K562 (cell line): ENCODE measurements at regions not wholly inside any gene's neighbourhood (a gene's known extent, or its start where the extent isn't known, plus 50 kb on each side); places are given as distances from the start of the nearest gene placed in this dataset.

Experiments
- ATAC-seq: fragments of 200-7000 bp; cut with Tn5 transposase; 3 replicates; pipeline ENCODE4 v1.9.1; 2020; ENCODE audit warnings: moderate library complexity
- BruUV-seq: library from RNA; stranded (reverse); fragments of 400-500 nt; replicated peaks from 2 replicates; lab custom pipeline; 2021; lab: Mats Ljungman, UMichigan
- CTCF ChIA-PET: fragments of 300-600 bp; formaldehyde crosslinking; extraction: SDS; loops from one replicate; lab custom pipeline; 2021; ENCODE audit warnings: low intra/inter-chr PET ratio; lab: Yijun Ruan, JAX
- POLR2A ChIA-PET: fragments of 300-600, 350-650 bp; sonication (Branson Sonifier 250); formaldehyde crosslinking; extraction: SDS; loops from one replicate; lab custom pipeline; 2021; ENCODE audit warnings: antibody characterized with exemption, inconsistent platforms; lab: Yijun Ruan, JAX
- DNase-seq, 4 experiments: peaks; one replicate each; pipeline versions ENCODE4 v3.0.0 to v3.0.0-alpha.2; 2011 to 2018; ENCODE audit warnings: low spot score in 3 of 4, mixed read lengths in 3 of 4; ENCODE audit errors: extremely low read depth in 1 of 4
- FAIRE-seq: peaks from 2 replicates; lab custom pipeline; 2011; peaks lifted over from hg19 to GRCh38; lab: Jason Lieb, UNC
- H2AFZ ChIP-seq: 2 replicates; pipeline ENCODE4 v1.6.0; 2011; ENCODE audit warnings: low read depth, low read length, control low read depth, inconsistent platforms
- H3K27ac ChIP-seq: fragments of 200-600 bp; 3 replicates; pipeline ENCODE4 v1.8.0; 2011; ENCODE audit warnings: low read depth, mild to moderate bottlenecking, control low read depth, inconsistent platforms, low read length, moderate library complexity, mixed read lengths; ENCODE audit errors: extremely low read depth
- H3K27me3 ChIP-seq, 2 experiments: fragments of 300-600 bp in 1 of 2; 2 replicates in 1 of 2; 3 replicates in 1 of 2; pipeline versions ENCODE4 v1.6.0 to v1.8.0; 2011; ENCODE audit warnings: inconsistent platforms in 2 of 2, low read length in 2 of 2, mild to moderate bottlenecking in 1 of 2, mixed read lengths in 1 of 2, moderate library complexity in 1 of 2; ENCODE audit not compliant: control insufficient read depth in 2 of 2, insufficient read depth in 2 of 2
- H3K36me3 ChIP-seq: fragments of 300-600 bp; 3 replicates; pipeline ENCODE4 v1.8.0; 2011; ENCODE audit warnings: mild to moderate bottlenecking, low read length, inconsistent platforms; ENCODE audit not compliant: control insufficient read depth, insufficient read depth
- H3K4me1 ChIP-seq, 2 experiments: fragments of 200-600 bp in 1 of 2; replicated peaks in 1 of 2; 2 replicates in 1 of 2; 3 replicates in 1 of 2; pipeline versions ENCODE4 v1.5.1 to v1.8.0; 2011; ENCODE audit warnings: inconsistent platforms in 2 of 2, low read length in 2 of 2, mild to moderate bottlenecking in 1 of 2, mixed read lengths in 1 of 2, moderate library complexity in 1 of 2; ENCODE audit not compliant: control insufficient read depth in 2 of 2, insufficient read depth in 2 of 2
- H3K4me2 ChIP-seq: 2 replicates; pipeline ENCODE4 v1.6.1; 2011; ENCODE audit warnings: low read length, control low read depth, inconsistent platforms, mixed read lengths; ENCODE audit not compliant: insufficient read depth
- H3K4me3 ChIP-seq: fragments of 200-600 bp; sonication (generic), shearing (Covaris generic); 2 replicates; pipeline ENCODE4 v1.5.1; 2016; ENCODE audit warnings: control low read depth, inconsistent platforms
- H3K79me2 ChIP-seq: fragments of 200-600 bp; 3 replicates; pipeline ENCODE4 v1.8.0; 2011; ENCODE audit warnings: low read length, inconsistent platforms; ENCODE audit not compliant: control insufficient read depth, insufficient read depth
- H3K9ac ChIP-seq, 2 experiments: 2 replicates each; pipeline versions ENCODE4 v1.6.0 to v1.6.1; 2011; ENCODE audit warnings: low read depth in 2 of 2, low read length in 2 of 2, control low read depth in 1 of 2, inconsistent platforms in 1 of 2, mild to moderate bottlenecking in 1 of 2, mixed read lengths in 1 of 2; ENCODE audit not compliant: insufficient read depth in 1 of 2
- H3K9me1 ChIP-seq: one replicate; pipeline ENCODE4 v1.6.0; 2011; ENCODE audit warnings: inconsistent platforms, mild to moderate bottlenecking, low read length, moderate library complexity; ENCODE audit not compliant: control insufficient read depth, insufficient read depth
- H3K9me3 ChIP-seq: replicated peaks from 2 replicates; pipeline ENCODE4 v1.5.1; 2011; ENCODE audit warnings: low read depth, low read length, inconsistent platforms; ENCODE audit not compliant: control insufficient read depth, insufficient read depth
- H4K20me1 ChIP-seq: replicated peaks from 2 replicates; pipeline ENCODE4 v1.6.1; 2011; ENCODE audit warnings: low read length, inconsistent platforms, mixed read lengths; ENCODE audit not compliant: control insufficient read depth, insufficient read depth
- ARID3B ChIP-seq: fragments of 250-450 bp; sonication (Bioruptor Pico); IDR thresholded peaks from 2 replicates; pipeline ENCODE4 v1.4.0; 2020; ENCODE audit warnings: borderline replicate concordance
- CHAMP1 ChIP-seq: fragments of 450-650 bp; IDR thresholded peaks from 2 replicates; pipeline ENCODE4 v1.6.1; 2016; ENCODE audit warnings: mild to moderate bottlenecking
- ETS2 ChIP-seq: IDR thresholded peaks from 2 replicates; pipeline ENCODE4 v1.6.1; 2016; ENCODE audit warnings: borderline replicate concordance, missing genetic modification characterization, mild to moderate bottlenecking, moderate library complexity, missing compliant biosample characterization; ENCODE audit not compliant: poor library complexity, severe bottlenecking
- IRF9 ChIP-seq: fragments of 450-650 bp; IDR thresholded peaks from 2 replicates; pipeline ENCODE4 v1.6.1; 2016; ENCODE audit warnings: missing biosample characterization, missing genetic modification characterization
- MXI1 ChIP-seq: IDR thresholded peaks from 2 replicates; pipeline ENCODE4 v1.6.1; 2011; ENCODE audit warnings: low read depth, mild to moderate bottlenecking, improper control_type of control experiment, low read length
- RFX7 ChIP-seq: fragments of 250-450 bp; sonication (Bioruptor Pico); IDR thresholded peaks from 2 replicates; pipeline ENCODE4 v1.5.1; 2021; ENCODE audit warnings: mild to moderate bottlenecking
- SAFB ChIP-seq: fragments of 200-400 bp; formaldehyde crosslinking; IDR thresholded peaks from 2 replicates; pipeline ENCODE4 v1.6.1; 2017; ENCODE audit warnings: low read depth, low read length, borderline replicate concordance
- SMARCA5 ChIP-seq: fragments of 450-650 bp; IDR thresholded peaks from 2 replicates; pipeline ENCODE4 v1.6.1; 2016
- XRCC4 ChIP-seq: IDR thresholded peaks from one replicate; pipeline ENCODE4 v1.6.1; 2011; ENCODE audit not compliant: insufficient read depth, insufficient read length; ENCODE audit errors: extremely low read depth
- ZNF444 ChIP-seq: fragments of 250-450 bp; sonication (Bioruptor Pico); IDR thresholded peaks from 2 replicates; pipeline ENCODE4 v1.4.0; 2020; ENCODE audit warnings: mild to moderate bottlenecking, moderate library complexity
- WGBS: fragments of 100-300 bp; shearing (Covaris generic); methylation state at CpG from one replicate; pipeline ENCODE4 v1.1.6; 2016; ENCODE audit warnings: low coverage, mixed read lengths; ENCODE audit not compliant: insufficient coverage; ENCODE audit errors: missing lambda C conversion rate; 5-methylcytosine and 5-hydroxymethylcytosine counted together
- in situ Hi-C: fragments of 300-500 bp; cut with MboI; formaldehyde crosslinking; loops from 4 replicates; pipeline ENCODE4 v1.15.0; 2018; ENCODE audit warnings: inconsistent platforms, mixed read lengths
- intact Hi-C: fragments of 100-400 bp; cut with micrococcal nuclease; formaldehyde crosslinking; loops from 2 replicates; pipeline ENCODE4 v1.14.2; 2022

- Histone ChIP-seq H3K9me3 (no peaks in the 10 kb centered on the region), H3K79me2 (no peaks in the 10 kb centered on the region), H2AFZ (no peak overlapping the region), H3K4me1 (no peaks in the 10 kb centered on the region), H3K9ac (no peak overlapping the region), H3K4me3 (no peak overlapping the region), H3K4me2 (no peak overlapping the region), H4K20me1 (no peaks in the 10 kb centered on the region), H3K27ac (no peak overlapping the region), H3K27me3 (no peaks in the 10 kb centered on the region), H3K9me1 (no peaks in the 10 kb centered on the region), H3K36me3 (no peaks in the 10 kb centered on the region)
- ChIA-PET POLR2A (interaction anchor here (1.2 kb wide), 1 partner anchor 77 kb away, joined by 3 read pairs; no protein-coding TSS in a partner anchor), CTCF (no interaction called here)
- intact Hi-C loops = no loop called here
- DNase-seq (no peak), FAIRE-seq (no peak), ATAC-seq (no peak)
- BruUV-seq = no TSS peak
- in situ Hi-C loops = no loop called here
- WGBS = 0% methylated on average over 1 of the region's 1 CpG
- no peak for TF ChIP-seq CHAMP1
- TF ChIP-seq XRCC4 = no peak
- TF ChIP-seq IRF9 (tag) = no peak
- no peak for TF ChIP-seq ARID3B
- no peak for TF ChIP-seq SMARCA5
- no peak for TF ChIP-seq RFX7
- TF ChIP-seq MXI1 = no peak
- TF ChIP-seq SAFB = no peak
- TF ChIP-seq ZNF444 (CRISPR knock-in tag) = no peak
- no peak for TF ChIP-seq ETS2 (tag)
Observed at GRCh38 chr4:124478470-124478869, 234.1 kb downstream of the ANKRD50 start.
